ENCODE measurements at regions not wholly inside any gene's neighbourhood (a gene's known extent, or its start where the extent isn't known, plus 50 kb on each side); places are given as distances from the start of the nearest gene placed in this dataset.

DNA sequence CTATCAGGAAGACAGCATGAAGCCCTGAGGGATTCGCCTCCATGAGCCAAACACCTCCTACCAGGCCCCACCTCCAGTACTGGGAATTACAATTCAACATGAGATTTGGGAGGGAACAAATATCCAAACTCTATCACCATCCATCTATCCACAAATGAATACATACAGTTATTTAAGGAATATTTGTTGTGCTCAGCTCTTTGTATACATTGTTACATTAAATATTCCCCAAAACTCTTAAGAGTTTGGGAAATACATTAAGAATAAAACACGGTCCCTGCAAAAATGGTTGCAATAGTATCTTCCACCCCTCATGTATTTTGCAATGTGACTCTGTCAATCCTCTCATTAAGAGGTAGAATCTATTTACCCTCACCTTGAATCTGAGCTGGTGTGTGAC lies 109.8 kb upstream of the PLXNC1 start:
- no peak for TF ChIP-seq CTCF (IDR thresholded peaks at IDR 0.05)
- no peak for TF ChIP-seq POLR2A (IDR thresholded peaks at IDR 0.05)
- no peak for TF ChIP-seq POLR2AphosphoS5 (IDR thresholded peaks at IDR 0.05)
